GM12878 (cell line): ENCODE measurements at regions not wholly inside any gene's neighbourhood (a gene's known extent, or its start where the extent isn't known, plus 50 kb on each side); places are given as distances from the start of the nearest gene placed in this dataset.

Source experiments
- ATAC-seq: fragments of 200-7000 bp; cut with Tn5 transposase; 3 replicates; pipeline ENCODE4 v1.9.1; 2020; ENCODE audit warnings: mild to moderate bottlenecking, moderate library complexity
- BruUV-seq: library from RNA; stranded (reverse); fragments of 400-500 nt; replicated peaks from 2 replicates; lab custom pipeline; 2021; lab: Mats Ljungman, UMichigan
- CTCF ChIA-PET: fragments of 300-600 bp; sonication (Branson Sonifier 250); formaldehyde crosslinking; extraction: SDS; loops from one replicate; lab custom pipeline; 2021; ENCODE audit warnings: inconsistent platforms; lab: Yijun Ruan, JAX
- POLR2A ChIA-PET: fragments of 350-600 bp; formaldehyde crosslinking; extraction: SDS; loops from one replicate; lab custom pipeline; 2021; ENCODE audit warnings: inconsistent platforms; lab: Charles Lee
- RAD21 ChIA-PET: fragments of 300-600 bp; sonication (Branson Sonifier 250); formaldehyde crosslinking; loops from one replicate; lab custom pipeline; 2023; ENCODE audit warnings: antibody characterized with exemption; ENCODE audit not compliant: unreplicated experiment; lab: Charles Lee
- SMC1A ChIA-PET: fragments of 300-600 bp; sonication (Branson Sonifier 250); formaldehyde crosslinking; loops from one replicate; lab custom pipeline; 2023; ENCODE audit not compliant: unreplicated experiment, uncharacterized antibody; lab: Charles Lee
- DNase-seq: peaks from one replicate; pipeline ENCODE4 v3.0.0-alpha.2; 2011; ENCODE audit warnings: low read depth, low spot score
- FAIRE-seq: peaks from 3 replicates; lab custom pipeline; 2011; peaks lifted over from hg19 to GRCh38; lab: Jason Lieb, UNC
- H2AFZ ChIP-seq: 2 replicates; pipeline ENCODE4 v1.6.0; 2011; ENCODE audit warnings: low read depth, low read length, control low read depth; ENCODE audit not compliant: control insufficient read depth
- H3K27ac ChIP-seq: 2 replicates; pipeline ENCODE4 v1.5.1; 2011; ENCODE audit warnings: control low read depth; ENCODE audit not compliant: control insufficient read depth, insufficient read depth
- H3K27me3 ChIP-seq, 2 experiments: replicated peaks in 1 of 2; 2 replicates each; pipeline versions ENCODE4 v1.6.0 to v1.6.1; 2011; ENCODE audit warnings: low read length in 1 of 2; ENCODE audit not compliant: control insufficient read depth in 2 of 2, insufficient read depth in 2 of 2
- H3K36me3 ChIP-seq, 2 experiments: 2 replicates each; pipeline ENCODE4 v1.5.1; 2011; ENCODE audit warnings: low read length in 1 of 2; ENCODE audit not compliant: control insufficient read depth in 2 of 2, insufficient read depth in 2 of 2
- H3K4me1 ChIP-seq: 2 replicates; pipeline ENCODE4 v1.6.1; 2011; ENCODE audit warnings: mild to moderate bottlenecking, low read length, moderate library complexity, mixed read lengths; ENCODE audit not compliant: control insufficient read depth, insufficient read depth
- H3K4me2 ChIP-seq: 2 replicates; pipeline ENCODE4 v1.6.0; 2011; ENCODE audit warnings: control low read depth; ENCODE audit not compliant: control insufficient read depth, insufficient read depth
- H3K4me3 ChIP-seq: fragments of 200-600 bp; sonication (generic); 2 replicates; pipeline ENCODE4 v1.5.1; 2016
- H3K79me2 ChIP-seq: 2 replicates; pipeline ENCODE4 v1.6.0; 2011; ENCODE audit warnings: low read length; ENCODE audit not compliant: control insufficient read depth, insufficient read depth
- H3K9ac ChIP-seq: 2 replicates; pipeline ENCODE4 v1.8.0; 2011; ENCODE audit warnings: low read length, control low read depth, mixed read lengths; ENCODE audit not compliant: control insufficient read depth, insufficient read depth
- H3K9me3 ChIP-seq: replicated peaks from 3 replicates; pipeline ENCODE4 v1.5.1; 2011; ENCODE audit warnings: mild to moderate bottlenecking, low read length; ENCODE audit not compliant: control insufficient read depth, insufficient read depth
- H4K20me1 ChIP-seq: 2 replicates; pipeline ENCODE4 v1.6.0; 2011; ENCODE audit not compliant: control insufficient read depth, insufficient read depth
- ATF2 ChIP-seq: IDR thresholded peaks from 2 replicates; pipeline ENCODE4 v1.6.1; 2012; ENCODE audit warnings: low read length, inconsistent platforms
- CHD4 ChIP-seq: fragments of 200-600 bp; sonication (generic); IDR thresholded peaks from 2 replicates; pipeline ENCODE4 v1.6.1; 2016; ENCODE audit warnings: mild to moderate bottlenecking
- GABPA ChIP-seq: IDR thresholded peaks from 2 replicates; pipeline ENCODE4 v1.6.1; 2014; ENCODE audit warnings: antibody characterized with exemption, low read depth, mild to moderate bottlenecking, inconsistent platforms
- MXI1 ChIP-seq: fragments of 150-350 bp; IDR thresholded peaks from 2 replicates; pipeline ENCODE4 v1.6.1; 2011; ENCODE audit warnings: low read depth, mild to moderate bottlenecking, inconsistent platforms, low read length, improper control_type of control experiment
- PAX5 ChIP-seq: IDR thresholded peaks from 2 replicates; pipeline ENCODE4 v1.6.1; 2011; ENCODE audit warnings: low read depth, low read length, borderline replicate concordance
- POLR2AphosphoS2 ChIP-seq: IDR thresholded peaks from 2 replicates; pipeline ENCODE4 v1.6.1; 2011; ENCODE audit warnings: low read depth, mild to moderate bottlenecking, low read length, improper control_type of control experiment, moderate library complexity
- RB1 ChIP-seq: fragments of 450-650 bp; formaldehyde crosslinking; IDR thresholded peaks from 2 replicates; pipeline ENCODE4 v1.6.1; 2017; ENCODE audit warnings: mild to moderate bottlenecking, borderline replicate concordance
- RCOR1 ChIP-seq: conservative IDR thresholded peaks from 2 replicates; pipeline ENCODE4 v1.6.1; 2012; ENCODE audit warnings: low read depth, low read length, improper control_type of control experiment
- SREBF1 ChIP-seq: IDR thresholded peaks from 2 replicates; pipeline ENCODE4 v1.6.1; 2012; ENCODE audit warnings: mild to moderate bottlenecking, low read length
- TCF12 ChIP-seq: IDR thresholded peaks from 2 replicates; pipeline ENCODE4 v1.6.1; 2011; ENCODE audit warnings: low read depth, mild to moderate bottlenecking, low read length
- TCF3 ChIP-seq: IDR thresholded peaks from 2 replicates; pipeline ENCODE4 v1.6.1; 2012; ENCODE audit warnings: low read depth, mild to moderate bottlenecking, low read length, borderline replicate concordance; ENCODE audit not compliant: insufficient read depth
- WRNIP1 ChIP-seq: IDR thresholded peaks from 2 replicates; pipeline ENCODE4 v1.6.1; 2011; ENCODE audit warnings: low read depth, low read length, improper control_type of control experiment, borderline replicate concordance
- YBX1 ChIP-seq: fragments of 450-650 bp; IDR thresholded peaks from 2 replicates; pipeline ENCODE4 v1.6.1; 2016; ENCODE audit warnings: antibody characterized with exemption
- ZNF207 ChIP-seq: fragments of 450-650 bp; IDR thresholded peaks from 2 replicates; pipeline ENCODE4 v1.6.1; 2014; ENCODE audit warnings: antibody characterized with exemption, mild to moderate bottlenecking, borderline replicate concordance
- ZNF687 ChIP-seq: fragments of 450-650 bp; IDR thresholded peaks from 2 replicates; pipeline ENCODE4 v1.6.1; 2017; ENCODE audit warnings: mild to moderate bottlenecking, moderate library complexity
- WGBS: methylation state at CpG from one replicate; pipeline ENCODE4 v1.1.6; 2016; ENCODE audit warnings: low lambda C conversion rate; ENCODE audit not compliant: insufficient replicate concordance, insufficient coverage; ENCODE audit errors: missing lambda C conversion rate; 5-methylcytosine and 5-hydroxymethylcytosine counted together
- in situ Hi-C: fragments of 300-500 bp; cut with MboI; formaldehyde crosslinking; loops from 9 replicates; pipeline ENCODE4 v1.14.3; 2018; ENCODE audit warnings: mixed read lengths
- intact Hi-C: fragments of 100-400 bp; cut with micrococcal nuclease; formaldehyde crosslinking; loops from one replicate; pipeline ENCODE4 v1.14.2; 2022; ENCODE audit not compliant: unreplicated experiment

- 17% methylated on average over 3 of the region's 3 CpGs for WGBS
- CTCF ChIA-PET = interaction anchor here (1.1 to 1.2 kb wide), 2 partner anchors 68 to 228 kb away, joined by 4 to 5 read pairs; no protein-coding TSS in a partner anchor
These were observed 73.4 kb upstream of the FLT1 start for GRCh38 chr13:28568286-28568685.

GRCh38 chr13:28566891-28567290 is 72.0 kb upstream of the FLT1 start:
- H3K36me3 ChIP-seq = no peaks in the 10 kb centered on the region
- 8% methylated on average over 4 of the region's 4 CpGs for WGBS
- ChIA-PET CTCF (no interaction called here), RAD21 (no interaction called here), SMC1A (no interaction called here), POLR2A (no interaction called here)
- in situ Hi-C loops (no loop called here), intact Hi-C loops (no loop called here)
- H3K27me3 ChIP-seq = no peaks in the 10 kb centered on the region
- no peaks in the 10 kb centered on the region for H3K9me3 ChIP-seq
- H3K4me1 ChIP-seq = no peaks in the 10 kb centered on the region; the same call in 1 of the 2 replicates
- DNase-seq = no peak
- H3K4me2 ChIP-seq = no peak overlapping the region
- H3K9ac ChIP-seq = no peak overlapping the region
- no TSS peak for BruUV-seq
- ATAC-seq = no peak
- H4K20me1 ChIP-seq = no peaks in the 10 kb centered on the region
- no peaks in the 10 kb centered on the region for H3K79me2 ChIP-seq
- no peak overlapping the region for H3K27ac ChIP-seq
- H3K4me3 ChIP-seq = no peak overlapping the region
- H2AFZ ChIP-seq = no peak overlapping the region
- no peak for FAIRE-seq
- TF ChIP-seq ZNF687 (no peak), ZNF207 (no peak), RCOR1 (no peak), POLR2AphosphoS2 (no peak), GABPA (no peak), MXI1 (no peak), CHD4 (no peak), PAX5 (no peak), WRNIP1 (no peak), ATF2 (no peak), RB1 (no peak), SREBF1 (no peak)

More at GRCh38 chr13:28568286-28568685, 73.4 kb upstream of the FLT1 start:
- H3K27ac ChIP-seq = no peak overlapping the region
- ChIA-PET RAD21 (interaction anchor here (0.6 to 1.2 kb wide), 5 partner anchors 12 to 245 kb away, joined by 3 to 4 read pairs (median 3); no protein-coding TSS in a partner anchor), SMC1A (interaction anchor here (0.7 to 1.6 kb wide), 10 partner anchors 13 to 244 kb away, joined by 3 to 4 read pairs (median 3); no protein-coding TSS in a partner anchor), POLR2A (interaction anchor here (0.9 kb wide), 1 partner anchor 29 kb away, joined by 3 read pairs; no protein-coding TSS in a partner anchor)
- DNase-seq = no peak
- no peaks in the 10 kb centered on the region for H3K27me3 ChIP-seq
- no peaks in the 10 kb centered on the region for H3K79me2 ChIP-seq
- no peak overlapping the region for H3K4me2 ChIP-seq
- H3K9me3 ChIP-seq = no peaks in the 10 kb centered on the region
- in situ Hi-C loops = no loop called here
- TF ChIP-seq YBX1 (no peak), TCF12 (no peak), TCF3 (0 out of 2 replicates have a peak, but pooled peaks have one; percentile 51)
- no peaks in the 10 kb centered on the region for H3K36me3 ChIP-seq
- no peaks in the 10 kb centered on the region; the same call in 1 of the 2 replicates for H3K4me1 ChIP-seq
- BruUV-seq = no TSS peak
- no peak overlapping the region for H3K9ac ChIP-seq
- intact Hi-C loops = no loop called here
- FAIRE-seq = no peak
- H4K20me1 ChIP-seq = no peaks in the 10 kb centered on the region
- H3K4me3 ChIP-seq = no peak overlapping the region
- peak; percentile 49; the same call in 2 of the 3 replicates for ATAC-seq
- no peak overlapping the region for H2AFZ ChIP-seq
